Kidney (tissue), 13 donors: ENCODE measurements at regions not wholly inside any gene's neighbourhood (a gene's known extent, or its start where the extent isn't known, plus 50 kb on each side); places are given as distances from the start of the nearest gene placed in this dataset.

Experiments used
- DNase-seq, 5 donors: peaks; one replicate each; pipeline ENCODE4 v3.0.0-alpha.2; 2013 to 2020
- FAIRE-seq: peaks from 2 replicates; lab custom pipeline; 2012; peaks lifted over from hg19 to GRCh38; lab: Jason Lieb, UNC
- H3K27ac ChIP-seq, 2 donors: one replicate each; pipeline ENCODE4 v1.7.0; 2013; ENCODE audit warnings: low read depth in 2 of 2, low read length in 2 of 2, inconsistent platforms in 1 of 2
- H3K27me3 ChIP-seq: one replicate; pipeline ENCODE4 v1.7.1; 2013; ENCODE audit warnings: low read length, inconsistent platforms; ENCODE audit not compliant: control insufficient read depth, insufficient read depth
- H3K36me3 ChIP-seq, 3 donors: one replicate each; pipeline versions ENCODE4 v1.7.0 to v1.7.1; 2013; ENCODE audit warnings: low read length in 3 of 3, control low read depth in 1 of 3, inconsistent platforms in 1 of 3; ENCODE audit not compliant: insufficient read depth in 3 of 3, control insufficient read depth in 2 of 3
- H3K4me1 ChIP-seq, 3 donors: one replicate each; pipeline versions ENCODE4 v1.7.0 to v1.7.1; 2013; ENCODE audit warnings: low read length in 3 of 3, inconsistent platforms in 1 of 3, low read depth in 1 of 3; ENCODE audit not compliant: control insufficient read depth in 2 of 3, insufficient read depth in 2 of 3
- H3K4me3 ChIP-seq, 3 donors: one replicate each; pipeline versions ENCODE4 v1.7.0 to v1.8.1; 2013; ENCODE audit warnings: low read length in 3 of 3, control low read depth in 1 of 3, inconsistent platforms in 1 of 3
- H3K9ac ChIP-seq, 3 donors: one replicate each; pipeline versions ENCODE4 v1.7.0 to v1.7.1; 2013; ENCODE audit warnings: low read length in 3 of 3, control low read depth in 1 of 3, inconsistent platforms in 1 of 3
- H3K9me3 ChIP-seq, 3 donors: one replicate each; pipeline versions ENCODE4 v1.7.0 to v1.7.1; 2013; ENCODE audit warnings: low read length in 3 of 3, control low read depth in 1 of 3, inconsistent platforms in 1 of 3; ENCODE audit not compliant: control insufficient read depth in 2 of 3, insufficient read depth in 1 of 3
- intact Hi-C: fragments of 100-400 bp; cut with DNase I; formaldehyde crosslinking; loops from one replicate; pipeline ENCODE4 v1.11.1; 2022
- TF ChIP-seq, protein P1 (sequence below): IDR thresholded peaks from 3 replicates; pipeline ENCODE4 v1.5.1; 2012; ENCODE audit warnings: mild to moderate bottlenecking, moderate library complexity, borderline replicate concordance; ENCODE audit not compliant: insufficient read depth; ENCODE audit errors: extremely low read depth
- donor health status: control.
- donor health status: control.
- donor health status: control.
- donor health status: control.
- donor health status: control.
- donor health status: DM: yes; HTN: yes; CAD: no.
- donor health status: Normal renal cell carcinoma (clear cell type).

DNA sequence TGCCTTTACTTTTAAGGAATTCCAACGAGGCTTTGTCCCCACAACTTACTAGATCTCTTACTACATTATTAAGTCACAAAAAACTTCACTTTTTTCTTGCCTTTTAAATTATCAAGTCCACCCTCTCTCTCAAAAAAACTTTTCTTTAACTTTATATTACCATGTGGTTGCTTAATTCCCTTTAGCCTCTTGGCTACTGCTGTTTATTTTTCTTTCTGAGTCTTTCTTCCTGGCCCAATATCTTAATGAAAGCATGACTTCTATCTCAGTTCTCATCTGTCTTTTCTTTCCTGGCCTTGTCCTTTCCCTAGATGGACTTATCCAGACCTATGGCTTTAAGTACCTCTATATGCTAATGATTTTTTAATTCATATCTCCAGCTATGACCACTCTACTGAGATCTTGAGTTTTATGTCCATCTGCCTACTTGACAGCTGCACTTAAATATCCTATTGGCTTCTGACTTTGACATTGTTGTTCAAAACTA is 710.5 kb downstream of the RFPL4B start:
- no peak overlapping the region for H3K4me3 ChIP-seq
- no peaks in the 10 kb centered on the region for H3K27me3 ChIP-seq
- no peak for FAIRE-seq
- intact Hi-C loops = no loop called here
- TF ChIP-seq, protein P1, sequence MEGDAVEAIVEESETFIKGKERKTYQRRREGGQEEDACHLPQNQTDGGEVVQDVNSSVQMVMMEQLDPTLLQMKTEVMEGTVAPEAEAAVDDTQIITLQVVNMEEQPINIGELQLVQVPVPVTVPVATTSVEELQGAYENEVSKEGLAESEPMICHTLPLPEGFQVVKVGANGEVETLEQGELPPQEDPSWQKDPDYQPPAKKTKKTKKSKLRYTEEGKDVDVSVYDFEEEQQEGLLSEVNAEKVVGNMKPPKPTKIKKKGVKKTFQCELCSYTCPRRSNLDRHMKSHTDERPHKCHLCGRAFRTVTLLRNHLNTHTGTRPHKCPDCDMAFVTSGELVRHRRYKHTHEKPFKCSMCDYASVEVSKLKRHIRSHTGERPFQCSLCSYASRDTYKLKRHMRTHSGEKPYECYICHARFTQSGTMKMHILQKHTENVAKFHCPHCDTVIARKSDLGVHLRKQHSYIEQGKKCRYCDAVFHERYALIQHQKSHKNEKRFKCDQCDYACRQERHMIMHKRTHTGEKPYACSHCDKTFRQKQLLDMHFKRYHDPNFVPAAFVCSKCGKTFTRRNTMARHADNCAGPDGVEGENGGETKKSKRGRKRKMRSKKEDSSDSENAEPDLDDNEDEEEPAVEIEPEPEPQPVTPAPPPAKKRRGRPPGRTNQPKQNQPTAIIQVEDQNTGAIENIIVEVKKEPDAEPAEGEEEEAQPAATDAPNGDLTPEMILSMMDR = no peak
- no peak overlapping the region for H3K27ac ChIP-seq
- H3K36me3 ChIP-seq = no peaks in the 10 kb centered on the region
- no peak overlapping the region for H3K9ac ChIP-seq
- no peaks in the 10 kb centered on the region for H3K4me1 ChIP-seq
- DNase-seq = no peak
- H3K9me3 ChIP-seq = no peaks in the 10 kb centered on the region

DNA sequence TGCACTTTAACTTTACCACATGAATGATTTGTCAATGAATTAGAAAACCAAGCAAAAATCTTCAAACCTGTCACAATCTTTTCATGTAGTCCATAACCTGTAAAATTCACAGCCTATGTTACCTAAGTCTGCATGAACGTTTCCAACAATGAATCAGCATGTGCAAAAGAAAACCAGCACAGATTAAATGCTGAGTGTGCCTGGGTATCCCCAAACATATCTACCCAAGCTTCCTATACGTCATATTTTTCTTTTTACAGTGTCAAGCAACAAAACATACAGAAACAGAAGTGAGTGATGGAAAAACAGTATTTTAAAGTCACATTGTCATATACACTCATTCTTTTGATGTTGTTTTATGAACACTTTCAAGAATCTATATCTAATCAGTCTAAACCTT is 713.5 kb downstream of the RFPL4B start:
- DNase-seq (no peak), FAIRE-seq (no peak)
- TF ChIP-seq, protein P1 = no peak
- Histone ChIP-seq H3K9me3 (no peaks in the 10 kb centered on the region), H3K27ac (no peak overlapping the region), H3K27me3 (no peaks in the 10 kb centered on the region), H3K36me3 (no peaks in the 10 kb centered on the region), H3K4me1 (no peaks in the 10 kb centered on the region), H3K4me3 (no peak overlapping the region), H3K9ac (no peak overlapping the region)
- intact Hi-C loops = no loop called here

DNA sequence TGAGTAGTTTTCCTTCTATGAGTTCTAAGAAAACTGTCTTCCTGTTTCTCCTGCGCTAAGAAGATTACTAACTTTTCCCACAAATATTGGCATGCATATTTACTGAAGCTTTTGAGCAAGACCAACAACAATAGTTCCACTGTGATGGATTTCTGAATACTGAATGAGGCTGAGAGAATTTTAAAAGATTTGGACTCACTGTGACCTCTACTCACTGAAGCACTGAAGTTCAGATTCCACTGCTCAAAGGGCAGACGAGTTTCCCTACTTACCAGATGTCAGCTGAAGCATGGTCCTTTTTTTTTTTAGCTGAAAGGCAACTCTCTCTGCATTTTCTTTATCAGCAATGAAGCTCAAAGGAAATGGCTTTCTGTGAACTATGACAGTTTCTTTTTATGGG is 718.5 kb downstream of the RFPL4B start:
- peak overlapping the region in 1 of 2 donors; percentile 5 for H3K27ac ChIP-seq
- TF ChIP-seq, protein P1 = no peak
- DNase-seq = peak in 3 of 5 donors; percentile 10 to 72 (median 63)
- H3K9me3 ChIP-seq = no peaks in the 10 kb centered on the region
- no peaks in the 10 kb centered on the region for H3K36me3 ChIP-seq
- no peaks in the 10 kb centered on the region for H3K27me3 ChIP-seq
- no peak overlapping the region for H3K4me3 ChIP-seq
- no peaks in the 10 kb centered on the region for H3K4me1 ChIP-seq
- H3K9ac ChIP-seq = no peak overlapping the region
- no peak for FAIRE-seq
- intact Hi-C loops = no loop called here
